Adrenal gland (tissue), 9 donors: ENCODE measurements at regions not wholly inside any gene's neighbourhood (a gene's known extent, or its start where the extent isn't known, plus 50 kb on each side); places are given as distances from the start of the nearest gene placed in this dataset.

Experiments used
- DNase-seq, 7 donors: peaks; one replicate each; pipeline ENCODE4 v3.0.0-alpha.2; 2019 to 2020
- H3K27ac ChIP-seq, 5 donors: fragments of 200-600 bp; sonication (generic) in 4 of 5; 1 replicate in 3 of 5; 2 replicates in 2 of 5; pipeline versions ENCODE4 v1.5.1 to v1.8.0; 2016 to 2020; ENCODE audit warnings: mild to moderate bottlenecking in 1 of 5
- H3K27me3 ChIP-seq: fragments of 200-600 bp; 2 replicates; pipeline ENCODE4 v1.8.0; 2021
- H3K36me3 ChIP-seq, 2 donors: fragments of 200-600 bp; replicated peaks in 1 of 2; 1 replicate in 1 of 2; 2 replicates in 1 of 2; pipeline versions ENCODE4 v1.5.1 to v1.8.0; 2018 to 2022
- H3K4me1 ChIP-seq, 2 donors: fragments of 200-600 bp; replicated peaks in 1 of 2; 1 replicate in 1 of 2; 2 replicates in 1 of 2; pipeline versions ENCODE4 v1.5.1 to v1.8.0; 2018 to 2021
- H3K4me3 ChIP-seq, 4 donors: fragments of 200-600 bp; sonication (generic) in 3 of 4; one replicate each; pipeline ENCODE4 v1.5.1; 2016 to 2018
- H3K9me3 ChIP-seq, 3 donors: fragments of 200-600 bp; sonication (generic) in 1 of 3; replicated peaks in 1 of 3; 1 replicate in 2 of 3; 2 replicates in 1 of 3; pipeline versions ENCODE4 v1.5.1 to v1.8.0; 2016 to 2021
- POLR2A ChIP-seq, 2 donors: fragments of 450-650 bp; IDR thresholded peaks; one replicate each; pipeline ENCODE4 v1.6.1; 2017; ENCODE audit warnings: antibody characterized with exemption in 2 of 2, mild to moderate bottlenecking in 2 of 2, moderate library complexity in 1 of 2
- WGBS, 4 donors: extraction: QIAGEN DNeasy Blood & Tissue Kit in 2 of 4; methylation state at CpG; one replicate each; pipeline versions ENCODE4 v1.1.5 to v1.1.7; 2013 to 2017; 5-methylcytosine and 5-hydroxymethylcytosine counted together
- intact Hi-C, 2 donors: fragments of 100-400 bp; cut with DNase I; formaldehyde crosslinking; loops; one replicate each; pipeline versions ENCODE4 v1.14.1 to v1.15.0; 2022 to 2023
- TF ChIP-seq, protein P1 (sequence below), 6 experiments: fragments of 450-650 bp in 4 of 6; fragments of 200-600 bp in 2 of 6; sonication (generic) in 1 of 6; IDR thresholded peaks; 1 replicate in 5 of 6; 2 replicates in 1 of 6; pipeline versions ENCODE4 v1.5.1 to v1.8.0; 2016 to 2021; ENCODE audit warnings: antibody characterized with exemption in 6 of 6, mild to moderate bottlenecking in 2 of 6, moderate library complexity in 1 of 6
- donor health status: healthy with polysubstance abuse.
- donor health status: Bipolar disorder and iron deficiency.
- donor health status: DM: yes; HTN: yes; CAD: no.
- donor health status: DM: no; HTN: no; CAD: no.
- donor health status: DM: no; HTN: no; CAD: no.

DNA sequence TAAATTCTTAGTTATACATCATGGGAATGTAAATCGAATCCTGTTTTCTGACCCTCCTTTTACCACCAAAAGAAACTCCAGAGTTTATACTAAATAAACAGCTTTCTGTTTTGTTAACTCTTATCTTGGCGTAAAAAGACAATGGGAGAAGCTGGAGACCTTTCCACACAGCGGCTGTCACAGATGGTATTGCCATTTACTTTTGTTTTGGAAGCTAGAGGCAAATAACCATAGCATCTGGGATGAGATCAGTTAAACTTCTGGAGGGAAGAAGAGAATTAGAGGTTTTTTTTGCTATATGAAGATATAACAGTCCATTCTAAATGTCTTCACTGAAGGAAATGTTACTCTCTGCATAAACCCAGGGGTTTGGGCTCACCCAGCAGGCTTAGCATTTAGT lies 258.9 kb downstream of the REEP3 start:
- 72 to 85% (median 80%) methylated on average over 3 of the region's 3 CpGs for WGBS, 4 donors
- no peaks in the 10 kb centered on the region for H3K27me3 ChIP-seq
- H3K4me1 ChIP-seq = no peaks in the 10 kb centered on the region
- H3K27ac ChIP-seq = no peak overlapping the region
- no peak overlapping the region for H3K4me3 ChIP-seq
- intact Hi-C loops = no loop called here
- no peaks in the 10 kb centered on the region for H3K9me3 ChIP-seq
- no peaks in the 10 kb centered on the region for H3K36me3 ChIP-seq
- TF ChIP-seq, protein P1, sequence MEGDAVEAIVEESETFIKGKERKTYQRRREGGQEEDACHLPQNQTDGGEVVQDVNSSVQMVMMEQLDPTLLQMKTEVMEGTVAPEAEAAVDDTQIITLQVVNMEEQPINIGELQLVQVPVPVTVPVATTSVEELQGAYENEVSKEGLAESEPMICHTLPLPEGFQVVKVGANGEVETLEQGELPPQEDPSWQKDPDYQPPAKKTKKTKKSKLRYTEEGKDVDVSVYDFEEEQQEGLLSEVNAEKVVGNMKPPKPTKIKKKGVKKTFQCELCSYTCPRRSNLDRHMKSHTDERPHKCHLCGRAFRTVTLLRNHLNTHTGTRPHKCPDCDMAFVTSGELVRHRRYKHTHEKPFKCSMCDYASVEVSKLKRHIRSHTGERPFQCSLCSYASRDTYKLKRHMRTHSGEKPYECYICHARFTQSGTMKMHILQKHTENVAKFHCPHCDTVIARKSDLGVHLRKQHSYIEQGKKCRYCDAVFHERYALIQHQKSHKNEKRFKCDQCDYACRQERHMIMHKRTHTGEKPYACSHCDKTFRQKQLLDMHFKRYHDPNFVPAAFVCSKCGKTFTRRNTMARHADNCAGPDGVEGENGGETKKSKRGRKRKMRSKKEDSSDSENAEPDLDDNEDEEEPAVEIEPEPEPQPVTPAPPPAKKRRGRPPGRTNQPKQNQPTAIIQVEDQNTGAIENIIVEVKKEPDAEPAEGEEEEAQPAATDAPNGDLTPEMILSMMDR (IDR thresholded peaks at IDR 0.05) = no peak
- TF ChIP-seq POLR2A (IDR thresholded peaks at IDR 0.05) = no peak
- no peak for DNase-seq

DNA sequence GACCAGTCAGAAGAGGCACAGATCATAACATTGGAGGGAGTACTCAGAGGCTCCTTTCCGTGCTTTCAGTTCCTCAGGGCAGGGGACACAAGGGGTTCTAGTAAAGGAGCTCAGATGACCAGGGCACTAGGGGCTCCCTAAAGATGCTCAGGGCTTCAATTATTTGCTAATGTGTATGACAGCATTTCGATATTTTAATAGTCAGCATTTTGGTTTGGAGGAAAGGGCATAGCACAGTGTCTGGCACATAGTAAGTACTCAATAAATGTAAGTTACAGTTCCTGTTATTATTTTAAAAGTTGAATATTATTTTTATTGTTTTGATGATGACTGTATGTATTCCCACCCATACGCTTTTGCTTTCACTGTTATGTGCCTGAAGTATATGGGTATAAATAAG lies 260.0 kb downstream of the REEP3 start:
- no peak overlapping the region for H3K27ac ChIP-seq

DNA sequence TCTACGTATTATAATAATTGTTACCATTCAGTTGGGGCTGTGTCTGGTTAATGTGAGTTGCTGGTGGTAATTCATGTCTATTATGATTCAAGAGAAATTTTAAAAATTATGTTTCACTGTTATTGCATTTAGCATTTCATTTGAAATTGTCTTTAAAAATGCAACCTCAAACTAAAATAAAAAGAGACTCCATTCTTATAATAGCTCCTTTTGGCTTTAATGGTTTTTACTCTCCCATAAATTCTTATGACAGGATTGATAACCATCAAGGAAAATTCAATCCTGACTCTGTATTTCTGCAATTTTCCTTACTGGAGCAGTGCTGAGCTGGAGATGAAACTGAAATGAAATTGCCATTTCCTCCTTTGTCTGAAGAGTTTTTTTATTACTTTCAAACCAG lies 262.7 kb downstream of the REEP3 start:
- no peaks in the 10 kb centered on the region for H3K36me3 ChIP-seq
- no peaks in the 10 kb centered on the region for H3K4me1 ChIP-seq
- 76 to 94% (median 86%) methylated on average over 1 of the region's 1 CpG for WGBS, 4 donors
- DNase-seq = no peak
- no peaks in the 10 kb centered on the region for H3K27me3 ChIP-seq
- intact Hi-C loops = no loop called here
- H3K9me3 ChIP-seq = no peaks in the 10 kb centered on the region
- no peak overlapping the region for H3K27ac ChIP-seq
- TF ChIP-seq, protein P1 (IDR thresholded peaks at IDR 0.05) = no peak
- TF ChIP-seq POLR2A (IDR thresholded peaks at IDR 0.05) = no peak
- no peak overlapping the region for H3K4me3 ChIP-seq

More for the DNA sequence above, 260.0 kb downstream of the REEP3 start:
- intact Hi-C loops = no loop called here
- Histone ChIP-seq H3K27me3 (no peaks in the 10 kb centered on the region), H3K36me3 (no peaks in the 10 kb centered on the region), H3K4me3 (no peak overlapping the region), H3K9me3 (no peaks in the 10 kb centered on the region), H3K4me1 (no peaks in the 10 kb centered on the region)
- DNase-seq = no peak
- TF ChIP-seq, protein P1 (IDR thresholded peaks at IDR 0.05) = no peak
- no peak for TF ChIP-seq POLR2A (IDR thresholded peaks at IDR 0.05)
- WGBS, 4 donors = 78 to 92% (median 90%) methylated on average over 3 of the region's 3 CpGs

DNA sequence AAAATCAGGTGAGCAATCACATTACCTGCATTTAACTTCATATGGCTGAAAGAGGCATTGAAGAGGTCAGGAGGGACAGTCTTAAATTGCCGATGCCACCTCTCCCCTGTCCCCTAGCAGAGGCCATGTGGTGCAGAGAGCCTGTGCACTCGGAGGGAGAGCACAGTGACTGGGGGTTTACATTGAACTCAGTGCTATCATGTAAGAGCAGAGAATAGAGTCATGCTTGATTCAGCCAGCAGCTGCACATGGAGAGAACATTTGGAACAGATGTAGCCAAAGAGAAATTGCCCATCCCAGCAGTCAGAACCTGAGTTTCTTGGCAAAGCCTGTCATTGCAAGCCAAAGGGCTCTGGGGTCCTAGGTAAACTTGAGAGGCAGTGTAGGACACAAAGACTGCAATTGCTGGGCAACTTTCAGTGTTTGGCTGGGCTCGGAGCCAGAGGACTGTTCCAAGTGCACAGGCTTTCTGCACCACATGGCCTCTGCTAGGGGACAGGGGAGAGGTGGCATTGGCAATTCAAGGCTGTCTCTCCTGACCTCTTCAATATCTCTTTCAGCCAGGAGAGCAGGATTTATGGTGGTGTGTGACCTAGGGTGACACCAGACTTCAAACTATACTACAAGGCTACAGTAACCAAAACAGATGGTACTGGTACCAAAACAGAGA lies 267.1 kb downstream of the REEP3 start:
- 77 to 96% (median 89%) methylated on average over 2 to 3 of the region's 3 CpGs for WGBS, 4 donors

More for the DNA sequence above, 267.1 kb downstream of the REEP3 start:
- Histone ChIP-seq H3K27ac (no peak overlapping the region), H3K36me3 (no peaks in the 10 kb centered on the region), H3K9me3 (no peaks in the 10 kb centered on the region), H3K27me3 (no peaks in the 10 kb centered on the region), H3K4me1 (no peaks in the 10 kb centered on the region), H3K4me3 (no peak overlapping the region)
- intact Hi-C loops = no loop called here
- TF ChIP-seq POLR2A (IDR thresholded peaks at IDR 0.05) = no peak
- TF ChIP-seq, protein P1 (IDR thresholded peaks at IDR 0.05) = no peak
- DNase-seq = no peak
